ENCODE measurements at regions not wholly inside any gene's neighbourhood (a gene's known extent, or its start where the extent isn't known, plus 50 kb on each side); places are given as distances from the start of the nearest gene placed in this dataset.

DNA sequence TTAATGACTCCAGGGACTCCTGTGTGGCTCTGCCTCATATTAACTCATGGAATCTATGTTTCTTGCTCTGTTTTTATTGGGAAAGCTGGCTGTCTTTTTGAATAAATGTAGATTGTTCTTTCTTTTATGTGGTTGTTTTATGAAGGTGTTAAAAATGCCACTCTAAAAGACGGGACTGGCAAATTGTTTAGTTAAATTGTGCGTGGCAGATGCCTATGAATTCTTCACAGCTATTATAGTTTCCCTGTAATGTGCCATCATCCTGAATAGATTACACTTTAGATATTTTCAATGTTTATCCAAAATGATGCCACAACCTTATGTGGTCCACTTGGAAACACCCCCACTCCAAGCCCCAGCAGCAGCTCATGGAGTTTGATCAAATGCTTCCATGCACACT is 149.7 kb downstream of the ST6GAL2 start:
- Histone ChIP-seq H3K4me1 (no peaks in the 10 kb centered on the region), H3K27ac (no peak overlapping the region), H3K9me3 (0 out of 3 replicates have a peak, but pooled peaks cover 6% of the 10 kb centered on the region), H3K4me2 (no peak overlapping the region), H3K4me3 (no peak overlapping the region)
- WGBS (ENCODE audit: missing lambda C conversion rate), result 46% methylated on average over 2 of the region's 2 CpGs
- no peak for ATAC-seq
- no peak for DNase-seq (ENCODE audit: low read depth in 1 of 2, low spot score in 1 of 2)
- POLR2A ChIA-PET, result no interaction called here
- TF ChIP-seq KDM5A (IDR thresholded peaks at IDR 0.05) (no peak), EHF (CRISPR knock-in tag; IDR thresholded peaks at IDR 0.05) (no peak), E2F6 (IDR thresholded peaks at IDR 0.05; ENCODE audit: borderline replicate concordance, low read depth) (no peak), CHD2 (IDR thresholded peaks at IDR 0.05; ENCODE audit: low read length, partially characterized antibody) (no peak), HDAC2 (IDR thresholded peaks at IDR 0.05) (no peak), ZSCAN20 (CRISPR knock-in tag; IDR thresholded peaks at IDR 0.05) (no peak), MAZ (IDR thresholded peaks at IDR 0.05; ENCODE audit: borderline replicate concordance, low read depth, low read length) (no peak), JUNB (IDR thresholded peaks at IDR 0.05) (no peak), ELK1 (IDR thresholded peaks at IDR 0.05; ENCODE audit: low read depth, low read length) (no peak), SREBF2 (IDR thresholded peaks at IDR 0.05) (no peak), SMC3 (IDR thresholded peaks at IDR 0.05) (no peak), EP300 (IDR thresholded peaks at IDR 0.05) (no peak), MAFK (IDR thresholded peaks at IDR 0.05; ENCODE audit: partially characterized antibody) (no peak)
- CTCF ChIA-PET, result no interaction called here
- no peak for FAIRE-seq

- no peaks in the 10 kb centered on the region for H3K4me1 ChIP-seq
- ChIA-PET POLR2A (no interaction called here), CTCF (no interaction called here)
- TF ChIP-seq BHLHE40 (IDR thresholded peaks at IDR 0.05; ENCODE audit: low read depth, low read length), result no peak
- TF ChIP-seq HOXB13 (CRISPR knock-in tag; IDR thresholded peaks at IDR 0.05; ENCODE audit: low read depth), result no peak
- TF ChIP-seq NFE2L2 (conservative IDR thresholded peaks at IDR 0.05; ENCODE audit: low read length), result no peak
- TF ChIP-seq GATA3 (IDR thresholded peaks at IDR 0.05; ENCODE audit: borderline replicate concordance), result no peak
- TF ChIP-seq HOXB5 (CRISPR knock-in tag; IDR thresholded peaks at IDR 0.05), result no peak
- no peak for TF ChIP-seq RNF2 (IDR thresholded peaks at IDR 0.05; ENCODE audit: borderline replicate concordance, low read depth)
- H3K4me3 ChIP-seq, result no peak overlapping the region
- ATAC-seq (no peak), DNase-seq (ENCODE audit: low read depth in 1 of 2, low spot score in 1 of 2) (no peak), FAIRE-seq (no peak)
- 0 out of 3 replicates have a peak, but pooled peaks cover 1% of the 10 kb centered on the region for H3K9me3 ChIP-seq
- 58% methylated on average over 5 of the region's 5 CpGs for WGBS (ENCODE audit: missing lambda C conversion rate)
- H3K4me2 ChIP-seq, result no peak overlapping the region
- H3K27ac ChIP-seq, result no peak overlapping the region
These were observed 140.5 kb downstream of the ST6GAL2 start for GRCh38 chr2:106745468-106745867.

DNA sequence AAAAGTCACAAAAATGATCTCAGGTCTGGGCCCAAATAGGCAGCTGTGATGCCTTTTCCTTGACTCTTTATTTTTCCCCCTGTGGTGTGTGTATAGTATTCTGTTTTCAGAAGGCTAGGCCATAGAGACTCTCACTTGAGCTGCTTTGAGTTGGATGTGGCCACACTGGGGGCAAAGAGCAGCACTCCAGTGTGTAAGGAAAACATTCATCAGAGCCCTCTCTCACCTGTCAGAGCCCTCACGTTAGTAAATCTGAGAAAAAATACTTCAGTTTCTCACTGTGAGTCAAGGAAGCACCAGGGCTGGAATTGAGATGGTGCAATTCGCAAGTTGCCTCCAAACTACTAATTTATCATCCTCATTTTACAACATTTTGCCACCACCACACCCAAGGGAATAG is 136.1 kb downstream of the ST6GAL2 start:
- DNase-seq (ENCODE audit: low read depth in 1 of 2, low spot score in 1 of 2) (no peak), FAIRE-seq (no peak), ATAC-seq (no peak)
- TF ChIP-seq HEYL (CRISPR knock-in tag; IDR thresholded peaks at IDR 0.05) (no peak), CHD4 (IDR thresholded peaks at IDR 0.05; ENCODE audit: borderline replicate concordance) (no peak), MAZ (IDR thresholded peaks at IDR 0.05; ENCODE audit: borderline replicate concordance, low read depth, low read length) (no peak), PHF8 (IDR thresholded peaks at IDR 0.05; ENCODE audit: borderline replicate concordance, low read depth) (no peak), ZSCAN20 (CRISPR knock-in tag; IDR thresholded peaks at IDR 0.05) (no peak), ZNF302 (CRISPR knock-in tag; IDR thresholded peaks at IDR 0.05) (no peak), KDM1A (IDR thresholded peaks at IDR 0.05; ENCODE audit: low read depth) (no peak), CBX2 (IDR thresholded peaks at IDR 0.05; ENCODE audit: borderline replicate concordance, low read depth) (no peak)
- TF ChIP-seq, protein P1, sequence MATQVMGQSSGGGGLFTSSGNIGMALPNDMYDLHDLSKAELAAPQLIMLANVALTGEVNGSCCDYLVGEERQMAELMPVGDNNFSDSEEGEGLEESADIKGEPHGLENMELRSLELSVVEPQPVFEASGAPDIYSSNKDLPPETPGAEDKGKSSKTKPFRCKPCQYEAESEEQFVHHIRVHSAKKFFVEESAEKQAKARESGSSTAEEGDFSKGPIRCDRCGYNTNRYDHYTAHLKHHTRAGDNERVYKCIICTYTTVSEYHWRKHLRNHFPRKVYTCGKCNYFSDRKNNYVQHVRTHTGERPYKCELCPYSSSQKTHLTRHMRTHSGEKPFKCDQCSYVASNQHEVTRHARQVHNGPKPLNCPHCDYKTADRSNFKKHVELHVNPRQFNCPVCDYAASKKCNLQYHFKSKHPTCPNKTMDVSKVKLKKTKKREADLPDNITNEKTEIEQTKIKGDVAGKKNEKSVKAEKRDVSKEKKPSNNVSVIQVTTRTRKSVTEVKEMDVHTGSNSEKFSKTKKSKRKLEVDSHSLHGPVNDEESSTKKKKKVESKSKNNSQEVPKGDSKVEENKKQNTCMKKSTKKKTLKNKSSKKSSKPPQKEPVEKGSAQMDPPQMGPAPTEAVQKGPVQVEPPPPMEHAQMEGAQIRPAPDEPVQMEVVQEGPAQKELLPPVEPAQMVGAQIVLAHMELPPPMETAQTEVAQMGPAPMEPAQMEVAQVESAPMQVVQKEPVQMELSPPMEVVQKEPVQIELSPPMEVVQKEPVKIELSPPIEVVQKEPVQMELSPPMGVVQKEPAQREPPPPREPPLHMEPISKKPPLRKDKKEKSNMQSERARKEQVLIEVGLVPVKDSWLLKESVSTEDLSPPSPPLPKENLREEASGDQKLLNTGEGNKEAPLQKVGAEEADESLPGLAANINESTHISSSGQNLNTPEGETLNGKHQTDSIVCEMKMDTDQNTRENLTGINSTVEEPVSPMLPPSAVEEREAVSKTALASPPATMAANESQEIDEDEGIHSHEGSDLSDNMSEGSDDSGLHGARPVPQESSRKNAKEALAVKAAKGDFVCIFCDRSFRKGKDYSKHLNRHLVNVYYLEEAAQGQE (IDR thresholded peaks at IDR 0.05), result no peak
- 36% methylated on average over 2 of the region's 2 CpGs for WGBS (ENCODE audit: missing lambda C conversion rate)
- Histone ChIP-seq H3K27ac (no peak overlapping the region), H3K4me1 (no peaks in the 10 kb centered on the region), H3K4me3 (no peak overlapping the region), H3K9me3 (peaks cover 2% of the 10 kb centered on the region; the same call in 1 of the 3 replicates), H3K4me2 (no peak overlapping the region)
- CTCF ChIA-PET, result no interaction called here
- POLR2A ChIA-PET, result no interaction called here
